Stimulated activated CD8-positive, alpha-beta memory T cell treated with anti-CD3 and anti-CD28 coated beads, Interleukin-4, amount 100 ng/mL, for 24 hours (primary cell): ENCODE measurements at regions not wholly inside any gene's neighbourhood (a gene's known extent, or its start where the extent isn't known, plus 50 kb on each side); places are given as distances from the start of the nearest gene placed in this dataset.

ENCODE experiments used
- DNase-seq: peaks from one replicate; pipeline ENCODE4 v3.0.0-alpha.2; 2020; ENCODE audit warnings: low read depth

DNA sequence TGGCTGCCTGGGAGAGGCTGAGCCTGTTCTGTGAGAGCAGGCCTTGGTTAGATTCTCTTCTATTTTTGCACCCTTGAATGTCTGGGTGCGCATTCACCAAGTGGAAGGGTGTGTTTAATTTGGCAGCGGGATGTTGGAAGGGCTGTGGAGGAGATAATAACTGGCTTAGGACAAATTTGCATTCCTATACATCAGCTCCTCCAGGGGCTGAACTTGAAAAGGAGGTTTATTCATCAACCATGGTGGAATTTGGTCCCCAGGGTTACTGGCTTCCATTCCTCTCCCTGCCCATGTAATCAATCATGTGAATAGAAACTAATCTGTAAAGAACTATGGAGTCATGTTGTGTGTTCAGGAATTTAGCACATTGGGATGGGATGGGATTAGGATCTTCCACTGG lies 100.2 kb upstream of the FOXF1 start:
- DNase-seq: no peak

DNA sequence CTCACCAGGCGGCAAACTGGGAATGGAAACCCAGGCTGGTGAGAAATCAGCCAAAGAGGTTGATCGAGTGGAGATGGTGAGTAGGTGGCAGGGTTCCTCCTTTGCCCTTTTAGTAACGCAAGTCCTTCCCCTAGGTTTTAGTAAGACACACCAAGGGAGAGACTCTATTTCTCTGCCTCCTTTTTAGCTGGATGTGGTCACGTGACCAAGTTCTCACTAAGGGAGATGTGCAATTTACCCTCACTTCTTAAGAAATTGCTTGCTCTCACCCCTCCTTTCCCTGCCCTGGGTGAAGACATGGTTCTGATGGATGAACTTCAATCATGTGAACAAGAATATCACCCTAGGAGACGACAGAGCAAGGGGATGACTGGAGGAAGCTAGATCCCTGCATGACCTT lies 99.8 kb upstream of the FOXF1 start:
- no peak for DNase-seq

GRCh38 chr16:86411897-86412296 lies 98.4 kb upstream of the FOXF1 start:
- no peak for DNase-seq

- no peak for DNase-seq
Measured at GRCh38 chr16:86414991-86415740, 95.2 kb upstream of the FOXF1 start.

DNA sequence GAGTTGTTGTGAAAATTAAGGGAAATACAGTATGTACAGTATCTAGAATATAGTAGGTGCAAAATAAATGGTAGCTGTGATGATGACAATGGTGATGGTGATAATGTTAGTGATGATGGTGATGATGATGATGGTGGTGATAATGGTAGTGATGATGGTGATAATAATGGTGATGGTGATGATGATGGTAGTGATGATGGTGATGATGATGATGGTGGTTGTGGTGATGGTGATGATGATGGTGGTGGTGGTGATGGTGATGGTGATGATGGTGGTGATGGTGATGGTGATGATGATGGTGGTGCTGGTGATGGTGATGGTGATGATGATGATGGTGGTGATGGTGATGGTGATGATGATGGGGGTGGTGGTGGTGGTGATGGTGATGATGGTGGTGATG lies 91.3 kb upstream of the FOXF1 start:
- DNase-seq: no peak

DNA sequence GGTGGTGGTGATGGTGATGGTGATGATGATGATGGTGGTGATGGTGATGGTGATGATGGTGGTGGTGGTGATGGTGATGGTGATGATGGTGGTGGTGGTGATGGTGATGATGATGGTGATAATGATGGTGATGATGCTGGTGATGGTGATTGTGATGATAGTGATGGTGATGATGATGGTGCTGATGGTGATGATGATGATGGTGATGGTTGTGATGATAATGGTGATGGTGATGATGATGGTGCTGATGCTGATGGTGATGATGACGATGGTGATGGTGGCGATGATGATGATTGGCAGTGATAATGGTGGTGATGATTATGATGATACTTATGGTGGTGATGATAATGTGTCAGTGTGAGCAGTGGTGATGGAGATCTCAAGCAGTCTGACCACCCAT lies 90.8 kb upstream of the FOXF1 start:
- no peak for DNase-seq

DNA sequence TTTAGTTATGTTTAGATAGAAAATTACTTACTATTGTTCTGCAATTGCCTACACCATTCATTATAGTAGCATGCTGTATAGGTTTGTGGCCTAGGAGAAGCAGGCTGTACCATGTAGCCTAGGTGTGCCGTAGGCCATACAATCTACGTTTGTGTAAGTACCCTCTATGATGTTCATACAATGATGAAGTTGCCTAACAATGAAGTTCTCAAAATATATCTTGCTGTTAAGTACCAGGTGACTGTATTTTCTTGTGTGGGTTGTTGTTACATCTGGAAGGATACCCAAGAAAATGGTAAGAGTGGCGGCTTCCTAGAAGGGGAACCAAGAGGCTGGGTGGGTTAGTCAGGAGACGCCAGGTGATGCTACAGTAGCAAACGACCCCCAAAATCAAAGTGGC lies 88.3 kb upstream of the FOXF1 start:
- DNase-seq: no peak

DNA sequence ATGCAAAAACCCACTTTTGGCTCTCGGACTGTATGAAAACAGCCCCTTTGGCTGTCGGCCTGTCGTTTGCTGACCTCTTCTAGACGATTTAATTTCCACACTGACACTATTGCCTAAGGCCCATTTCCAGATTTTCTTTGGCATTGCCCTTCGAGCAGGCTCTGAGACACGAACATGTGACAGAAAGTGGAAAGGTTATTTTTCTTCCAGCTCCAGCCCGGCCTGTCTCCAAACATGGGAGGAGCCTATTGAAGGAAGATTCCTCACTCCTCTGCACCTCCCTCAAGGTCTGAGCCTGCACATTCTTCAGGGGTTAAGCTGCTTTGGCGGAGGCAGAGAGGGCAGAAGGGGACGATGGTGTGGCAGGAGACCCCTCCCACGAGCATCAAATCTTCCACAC lies 85.9 kb upstream of the FOXF1 start:
- DNase-seq: no peak

DNA sequence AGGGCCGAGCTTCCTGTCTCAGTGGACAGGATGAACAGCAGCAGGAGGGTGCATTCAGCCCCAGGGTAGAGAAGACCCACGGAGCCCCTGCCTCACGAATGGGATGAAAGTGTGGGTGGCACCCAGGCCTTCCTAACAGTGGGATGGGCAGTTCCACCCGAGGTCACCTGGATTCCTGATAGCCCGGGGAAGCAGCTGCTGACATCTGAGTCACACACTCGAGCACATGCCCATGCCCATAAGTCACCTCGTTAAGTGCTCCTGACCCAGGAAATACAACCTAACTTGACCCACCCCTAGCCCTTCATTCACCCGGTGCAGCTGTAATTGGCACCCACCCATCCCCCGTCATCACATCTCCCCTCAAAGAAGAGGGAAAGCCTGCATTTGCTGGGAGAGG lies 85.3 kb upstream of the FOXF1 start:
- no peak for DNase-seq

DNA sequence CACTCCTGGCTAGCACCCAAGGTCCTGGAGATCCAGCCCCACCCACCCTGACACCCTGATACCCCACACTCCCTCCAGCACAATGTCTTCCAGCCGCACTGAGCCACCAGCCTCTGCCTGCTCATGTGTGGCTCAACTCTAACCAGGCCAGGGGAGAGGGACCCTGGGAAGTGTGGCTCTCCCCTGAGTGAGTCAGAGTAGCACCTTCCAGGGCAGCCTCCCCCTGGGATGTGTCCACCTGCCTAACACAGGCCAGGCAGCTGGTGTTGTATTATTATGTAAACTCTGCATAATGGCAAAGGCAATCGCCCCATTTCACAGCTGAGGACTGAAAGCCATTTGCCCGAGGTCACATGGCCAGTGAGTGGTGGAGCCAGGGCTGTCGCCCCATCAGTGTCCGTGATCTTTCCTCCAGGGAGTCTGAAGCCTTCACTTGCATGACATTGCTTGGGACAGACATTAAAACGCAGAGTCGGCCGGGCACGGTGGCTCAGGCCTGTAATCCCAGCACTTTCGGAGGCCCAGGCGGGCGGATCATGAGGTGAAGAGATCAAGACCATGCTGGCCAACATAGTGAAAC lies 84.2 kb upstream of the FOXF1 start:
- DNase-seq: no peak

GRCh38 chr16:86427433-86427851 lies 82.9 kb upstream of the FOXF1 start:
- no peak for DNase-seq

- DNase-seq: no peak
Measured at GRCh38 chr16:86428729-86429517, 81.4 kb upstream of the FOXF1 start.

DNA sequence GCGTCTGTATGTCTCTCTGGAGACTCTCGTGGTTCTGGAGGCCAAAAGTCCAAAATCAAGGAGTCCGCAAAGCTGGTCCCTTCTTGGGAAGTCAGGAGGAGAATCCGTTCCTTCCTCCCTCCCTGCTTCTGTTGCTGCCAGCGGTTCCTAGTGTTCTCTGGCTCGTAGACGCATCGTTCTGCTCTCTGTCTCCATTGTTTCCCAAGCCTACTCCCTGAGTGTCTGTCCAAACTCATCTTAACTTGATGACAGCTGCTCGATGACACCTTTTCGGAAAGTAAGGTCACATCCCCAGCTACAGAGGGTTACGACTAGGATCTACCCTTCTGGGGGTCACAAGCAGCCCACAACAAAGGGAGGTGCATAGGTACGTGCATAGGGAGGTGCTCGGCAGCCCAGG lies 80.7 kb upstream of the FOXF1 start:
- no peak for DNase-seq

DNA sequence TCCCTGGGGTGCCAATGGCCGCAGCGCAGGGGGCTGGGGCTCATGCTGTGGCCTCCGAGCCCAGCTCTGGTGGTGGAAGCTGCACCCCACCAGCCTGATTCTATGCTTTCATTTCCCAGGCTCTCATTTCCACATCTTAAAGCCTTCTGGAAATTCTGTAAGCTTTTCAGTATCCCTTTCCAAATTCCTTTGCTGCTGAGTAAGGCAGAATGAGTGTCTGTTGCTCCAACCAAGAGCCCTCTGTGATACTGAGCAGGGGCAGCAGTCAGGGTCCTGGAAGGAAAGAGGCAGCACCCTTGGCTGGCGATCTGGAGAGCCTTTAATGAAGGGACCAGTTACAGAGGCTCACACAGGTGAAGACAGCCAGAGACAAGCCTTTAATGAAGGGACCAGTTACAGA lies 79.5 kb upstream of the FOXF1 start:
- DNase-seq: no peak

DNA sequence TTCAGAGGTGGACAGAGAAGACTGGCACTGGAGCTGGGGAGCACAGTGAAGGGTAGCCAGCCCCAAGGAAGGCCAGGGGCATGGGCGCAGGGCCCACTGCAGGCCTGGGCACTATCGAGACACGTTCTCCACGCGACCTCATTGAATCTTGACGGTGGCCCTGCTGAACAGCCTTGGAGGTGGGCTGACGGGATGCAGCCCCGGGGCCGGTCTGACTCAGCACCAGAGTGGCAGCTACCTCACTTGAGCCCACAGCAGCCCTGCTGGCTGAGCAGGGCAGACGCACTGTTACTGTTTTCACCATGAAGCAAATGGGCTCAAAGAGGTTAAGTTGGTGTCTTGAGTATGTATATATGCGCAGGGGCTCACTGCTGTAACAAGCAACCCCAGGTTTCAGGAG lies 78.8 kb upstream of the FOXF1 start:
- DNase-seq: no peak

DNA sequence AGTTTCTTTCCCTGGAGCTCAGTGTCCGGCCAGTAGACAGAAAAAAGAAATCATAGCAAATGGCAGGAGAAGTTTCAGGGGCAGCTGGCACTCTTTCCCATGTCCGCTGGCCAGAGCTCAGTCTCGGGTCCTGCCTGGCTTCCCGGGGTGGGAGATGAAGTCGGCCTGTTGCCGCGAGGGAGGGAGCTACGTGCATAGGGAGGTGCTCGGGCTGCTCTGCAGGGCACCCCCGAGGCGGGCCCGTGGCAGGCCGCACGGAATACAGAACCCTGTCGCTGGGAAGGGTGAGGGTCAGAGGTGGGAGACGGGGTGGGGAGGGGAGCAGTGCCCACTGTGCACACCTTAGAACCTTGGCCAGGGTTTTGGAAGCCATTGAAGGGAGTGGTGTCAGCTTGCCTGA lies 78.3 kb upstream of the FOXF1 start:
- DNase-seq: no peak

GRCh38 chr16:86432691-86433090 lies 77.6 kb upstream of the FOXF1 start:
- DNase-seq: no peak

DNA sequence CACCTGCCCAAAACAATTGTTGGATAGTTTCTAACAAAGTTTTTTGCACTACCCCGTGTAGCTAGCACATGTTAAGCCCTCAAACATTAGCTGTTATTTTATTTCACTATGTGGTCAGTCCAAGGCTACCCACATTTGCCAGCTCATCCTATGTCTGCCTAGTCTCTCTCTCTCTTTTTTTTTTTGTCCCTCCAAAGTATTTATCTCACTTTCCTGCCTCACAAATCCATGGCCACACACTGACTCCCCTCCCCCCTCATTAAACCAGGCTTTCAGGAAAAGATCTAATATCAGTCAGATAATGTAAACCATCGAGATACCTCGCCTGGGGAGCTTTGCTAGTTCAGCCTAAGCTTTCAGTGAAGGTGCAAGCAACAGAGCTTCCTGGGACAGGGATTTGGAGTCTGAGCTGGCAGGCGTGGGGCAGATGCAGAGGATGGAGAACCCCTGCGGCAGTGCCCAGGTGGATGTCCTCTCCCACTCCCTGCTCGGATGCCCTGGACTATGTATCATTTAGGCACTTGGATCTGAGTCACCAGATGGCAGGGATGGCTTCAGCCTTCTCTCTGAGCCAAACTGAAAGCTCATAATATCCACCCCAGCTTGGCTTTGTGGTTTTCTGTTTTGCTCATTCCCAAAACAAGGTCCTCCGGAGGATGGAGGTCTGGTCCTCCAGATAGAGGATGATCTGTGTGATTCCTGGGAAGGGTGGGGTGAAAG lies 73.7 kb upstream of the FOXF1 start:
- DNase-seq: no peak

DNA sequence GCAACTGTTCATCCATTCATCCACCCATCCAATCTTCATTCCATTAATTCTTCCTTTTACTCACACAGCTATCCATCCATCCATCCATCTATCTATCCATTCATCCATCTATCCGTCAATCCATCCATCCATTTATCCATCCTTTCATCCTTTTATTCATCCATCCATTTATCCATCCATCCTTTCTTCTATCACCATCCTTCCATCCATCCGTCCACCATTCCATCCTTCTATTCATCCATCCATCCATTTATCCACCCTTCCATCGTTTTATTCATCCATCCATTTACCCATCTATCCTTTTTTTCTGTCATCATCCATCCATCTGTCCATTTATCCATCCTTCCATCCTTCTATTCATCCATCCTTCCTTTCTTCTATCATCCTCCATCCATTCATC lies 73.0 kb upstream of the FOXF1 start:
- no peak for DNase-seq

- no peak for DNase-seq
Measured at GRCh38 chr16:86442703-86443102, 67.6 kb upstream of the FOXF1 start.

GRCh38 chr16:86443508-86444147 lies 66.7 kb upstream of the FOXF1 start:
- no peak for DNase-seq

- no peak for DNase-seq
Measured at GRCh38 chr16:86444261-86444660, 66.1 kb upstream of the FOXF1 start.
